ENCODE measurements at regions not wholly inside any gene's neighbourhood (a gene's known extent, or its start where the extent isn't known, plus 50 kb on each side); places are given as distances from the start of the nearest gene placed in this dataset.

GRCh38 chr6:126907996-126908395, 210.5 kb upstream of the RSPO3 start:
- H3K9ac ChIP-seq (ENCODE audit: low read depth, low read length, poor library complexity) = no peak overlapping the region
- no peak overlapping the region for H4K8ac ChIP-seq (ENCODE audit: low read depth, low read length)
- no CpG with 5 or more reads among the region's 5 CpGs for WGBS, 2 donors (ENCODE audit: extremely low coverage in 2 of 2, insufficient read length in 2 of 2, insufficient replicate concordance in 1 of 2)
- no peak overlapping the region for H3K4me3 ChIP-seq (ENCODE audit: low read length in 2 of 2)
- H3K27me3 ChIP-seq (ENCODE audit: control insufficient read depth in 3 of 3, insufficient read depth in 3 of 3, low read depth in 1 of 3, low read length in 3 of 3) = no peaks in the 10 kb centered on the region
- no peak overlapping the region for H3K14ac ChIP-seq (ENCODE audit: low read length)
- H3K23ac ChIP-seq (ENCODE audit: low read depth, low read length, poor library complexity) = no peak overlapping the region
- H2BK15ac ChIP-seq (ENCODE audit: low read length) = no peak overlapping the region
- H3K36me3 ChIP-seq (replicated peaks in 1 of 2; ENCODE audit: control insufficient read depth in 2 of 2, insufficient read depth in 2 of 2, low read length in 2 of 2) = no peaks in the 10 kb centered on the region
- H2AK5ac ChIP-seq (ENCODE audit: low read depth, low read length) = no peak overlapping the region
- no peak overlapping the region for H3K18ac ChIP-seq (ENCODE audit: low read length)
- H3K4ac ChIP-seq (ENCODE audit: low read length) = no peak overlapping the region
- no peaks in the 10 kb centered on the region for H3K79me1 ChIP-seq (ENCODE audit: low read depth, low read length)
- no peak overlapping the region for H2BK12ac ChIP-seq (ENCODE audit: low read length)
- no peak overlapping the region for H4K91ac ChIP-seq (ENCODE audit: low read depth, low read length, poor library complexity)
- H2AFZ ChIP-seq (ENCODE audit: low read length) = no peak overlapping the region
- no peak overlapping the region for H3K4me2 ChIP-seq (ENCODE audit: insufficient read depth, low read length, poor library complexity, severe bottlenecking)
- H3K9me3 ChIP-seq (replicated peaks in 1 of 2; ENCODE audit: control insufficient read depth in 2 of 2, insufficient read depth in 1 of 2, low read depth in 1 of 2, low read length in 2 of 2) = no peaks in the 10 kb centered on the region
- no peak overlapping the region for H2BK5ac ChIP-seq (ENCODE audit: low read length)
- DNase-seq (ENCODE audit: low spot score) = no peak
- H3K27ac ChIP-seq (replicated peaks; ENCODE audit: low read length) = no peak overlapping the region
- no peak overlapping the region for H2BK120ac ChIP-seq (ENCODE audit: low read depth, low read length)
- peaks cover 0 to 7% of the 10 kb centered on the region in 2 donors for H3K4me1 ChIP-seq (ENCODE audit: control insufficient read depth in 2 of 2, insufficient read depth in 1 of 2, low read depth in 1 of 2, low read length in 2 of 2)

- no peak overlapping the region for H2AFZ ChIP-seq (ENCODE audit: low read length)
- no peak overlapping the region for H2BK15ac ChIP-seq (ENCODE audit: low read length)
- no peak overlapping the region for H3K14ac ChIP-seq (ENCODE audit: low read length)
- no peak for DNase-seq (ENCODE audit: low spot score)
- no peaks in the 10 kb centered on the region for H3K9me3 ChIP-seq (replicated peaks in 1 of 2; ENCODE audit: control insufficient read depth in 2 of 2, insufficient read depth in 1 of 2, low read depth in 1 of 2, low read length in 2 of 2)
- H3K18ac ChIP-seq (ENCODE audit: low read length) = no peak overlapping the region
- no CpG with 5 or more reads among the region's 3 CpGs for WGBS, 2 donors (ENCODE audit: extremely low coverage in 2 of 2, insufficient read length in 2 of 2, insufficient replicate concordance in 1 of 2)
- H2BK12ac ChIP-seq (ENCODE audit: low read length) = no peak overlapping the region
- H3K27me3 ChIP-seq (ENCODE audit: control insufficient read depth in 3 of 3, insufficient read depth in 3 of 3, low read depth in 1 of 3, low read length in 3 of 3) = no peaks in the 10 kb centered on the region
- no peak overlapping the region for H3K23ac ChIP-seq (ENCODE audit: low read depth, low read length, poor library complexity)
- H3K4me1 ChIP-seq (ENCODE audit: control insufficient read depth in 2 of 2, insufficient read depth in 1 of 2, low read depth in 1 of 2, low read length in 2 of 2) = peaks cover 0 to 7% of the 10 kb centered on the region in 2 donors
- H3K9ac ChIP-seq (ENCODE audit: low read depth, low read length, poor library complexity) = no peak overlapping the region
- H3K27ac ChIP-seq (replicated peaks; ENCODE audit: low read length) = no peak overlapping the region
- no peak overlapping the region for H4K8ac ChIP-seq (ENCODE audit: low read depth, low read length)
- no peak overlapping the region for H4K91ac ChIP-seq (ENCODE audit: low read depth, low read length, poor library complexity)
- H3K79me1 ChIP-seq (ENCODE audit: low read depth, low read length) = no peaks in the 10 kb centered on the region
- no peak overlapping the region for H2BK120ac ChIP-seq (ENCODE audit: low read depth, low read length)
- H2AK5ac ChIP-seq (ENCODE audit: low read depth, low read length) = no peak overlapping the region
- H3K4me2 ChIP-seq (ENCODE audit: insufficient read depth, low read length, poor library complexity, severe bottlenecking) = no peak overlapping the region
- H3K4me3 ChIP-seq (ENCODE audit: low read length in 2 of 2) = no peak overlapping the region
- no peak overlapping the region for H3K4ac ChIP-seq (ENCODE audit: low read length)
- H3K36me3 ChIP-seq (replicated peaks in 1 of 2; ENCODE audit: control insufficient read depth in 2 of 2, insufficient read depth in 2 of 2, low read length in 2 of 2) = no peaks in the 10 kb centered on the region
- no peak overlapping the region for H2BK5ac ChIP-seq (ENCODE audit: low read length)
These were observed 209.0 kb upstream of the RSPO3 start for GRCh38 chr6:126909493-126909892.

DNA sequence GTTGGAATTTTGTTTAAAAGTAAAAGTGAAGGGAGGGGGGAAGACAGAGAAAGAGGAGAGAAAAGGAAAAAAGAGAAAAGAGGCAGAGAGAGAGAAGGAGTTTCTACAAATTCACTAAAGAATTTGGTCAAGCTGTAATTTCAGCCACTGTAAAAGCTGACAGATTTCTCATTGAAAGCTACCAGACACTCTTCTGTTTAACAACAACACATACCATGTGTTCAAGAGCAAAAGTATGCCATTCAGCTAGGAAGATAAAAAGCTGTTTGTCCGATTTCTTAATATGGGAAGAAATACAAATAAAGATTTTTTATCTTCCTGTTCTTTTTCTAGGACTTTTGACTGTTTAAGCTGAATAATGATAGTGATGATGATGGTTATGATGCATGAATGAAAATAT, 204.8 kb upstream of the RSPO3 start:
- H3K23ac ChIP-seq (ENCODE audit: low read depth, low read length, poor library complexity) = no peak overlapping the region
- no peak overlapping the region for H3K4me3 ChIP-seq (ENCODE audit: low read length in 2 of 2)
- no peak overlapping the region for H3K9ac ChIP-seq (ENCODE audit: low read depth, low read length, poor library complexity)
- no peak overlapping the region for H2BK5ac ChIP-seq (ENCODE audit: low read length)
- H2AK5ac ChIP-seq (ENCODE audit: low read depth, low read length) = no peak overlapping the region
- H2BK120ac ChIP-seq (ENCODE audit: low read depth, low read length) = no peak overlapping the region
- no CpG with 5 or more reads among the region's 1 CpG for WGBS, 2 donors (ENCODE audit: extremely low coverage in 2 of 2, insufficient read length in 2 of 2, insufficient replicate concordance in 1 of 2)
- H3K4me1 ChIP-seq (ENCODE audit: control insufficient read depth in 2 of 2, insufficient read depth in 1 of 2, low read depth in 1 of 2, low read length in 2 of 2) = no peaks in the 10 kb centered on the region
- no peak overlapping the region for H3K14ac ChIP-seq (ENCODE audit: low read length)
- H3K9me3 ChIP-seq (replicated peaks in 1 of 2; ENCODE audit: control insufficient read depth in 2 of 2, insufficient read depth in 1 of 2, low read depth in 1 of 2, low read length in 2 of 2) = no peaks in the 10 kb centered on the region
- H3K27me3 ChIP-seq (ENCODE audit: control insufficient read depth in 3 of 3, insufficient read depth in 3 of 3, low read depth in 1 of 3, low read length in 3 of 3) = no peaks in the 10 kb centered on the region
- H2BK12ac ChIP-seq (ENCODE audit: low read length) = no peak overlapping the region
- H3K27ac ChIP-seq (replicated peaks; ENCODE audit: low read length) = no peak overlapping the region
- H4K8ac ChIP-seq (ENCODE audit: low read depth, low read length) = no peak overlapping the region
- H3K36me3 ChIP-seq (replicated peaks in 1 of 2; ENCODE audit: control insufficient read depth in 2 of 2, insufficient read depth in 2 of 2, low read length in 2 of 2) = no peaks in the 10 kb centered on the region
- H3K79me1 ChIP-seq (ENCODE audit: low read depth, low read length) = no peaks in the 10 kb centered on the region
- H3K4ac ChIP-seq (ENCODE audit: low read length) = no peak overlapping the region
- H3K18ac ChIP-seq (ENCODE audit: low read length) = no peak overlapping the region
- H3K4me2 ChIP-seq (ENCODE audit: insufficient read depth, low read length, poor library complexity, severe bottlenecking) = no peak overlapping the region
- no peak overlapping the region for H2AFZ ChIP-seq (ENCODE audit: low read length)
- H2BK15ac ChIP-seq (ENCODE audit: low read length) = no peak overlapping the region
- no peak for DNase-seq (ENCODE audit: low spot score)
- no peak overlapping the region for H4K91ac ChIP-seq (ENCODE audit: low read depth, low read length, poor library complexity)

DNA sequence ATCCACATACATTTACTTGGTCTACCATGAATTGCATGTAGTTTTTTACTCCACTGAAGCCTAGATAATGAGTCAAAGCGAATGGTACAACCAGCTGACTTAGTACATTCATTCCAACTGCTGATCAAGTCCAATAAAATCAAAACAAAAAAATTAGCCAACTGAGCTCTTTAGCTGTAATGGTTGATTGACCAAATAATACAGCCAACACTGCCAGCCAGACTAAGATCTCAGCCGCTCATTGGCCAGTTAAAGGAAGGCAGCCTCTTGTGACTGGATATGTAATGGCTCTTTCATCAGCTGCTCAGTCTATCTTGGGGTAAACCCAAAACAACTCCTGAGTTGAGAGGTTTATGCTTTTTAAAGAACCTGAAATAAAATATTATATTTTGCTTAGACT, 204.3 kb upstream of the RSPO3 start:
- no peaks in the 10 kb centered on the region for H3K9me3 ChIP-seq (replicated peaks in 1 of 2; ENCODE audit: control insufficient read depth in 2 of 2, insufficient read depth in 1 of 2, low read depth in 1 of 2, low read length in 2 of 2)
- no peaks in the 10 kb centered on the region for H3K79me1 ChIP-seq (ENCODE audit: low read depth, low read length)
- no peak overlapping the region for H2AFZ ChIP-seq (ENCODE audit: low read length)
- H3K4me3 ChIP-seq (ENCODE audit: low read length in 2 of 2) = no peak overlapping the region
- H3K36me3 ChIP-seq (replicated peaks in 1 of 2; ENCODE audit: control insufficient read depth in 2 of 2, insufficient read depth in 2 of 2, low read length in 2 of 2) = no peaks in the 10 kb centered on the region
- no peak for DNase-seq (ENCODE audit: low spot score)
- H4K91ac ChIP-seq (ENCODE audit: low read depth, low read length, poor library complexity) = no peak overlapping the region
- no peak overlapping the region for H3K27ac ChIP-seq (replicated peaks; ENCODE audit: low read length)
- H3K4ac ChIP-seq (ENCODE audit: low read length) = no peak overlapping the region
- H3K4me2 ChIP-seq (ENCODE audit: insufficient read depth, low read length, poor library complexity, severe bottlenecking) = no peak overlapping the region
- H3K23ac ChIP-seq (ENCODE audit: low read depth, low read length, poor library complexity) = no peak overlapping the region
- H2AK5ac ChIP-seq (ENCODE audit: low read depth, low read length) = no peak overlapping the region
- H4K8ac ChIP-seq (ENCODE audit: low read depth, low read length) = no peak overlapping the region
- H3K18ac ChIP-seq (ENCODE audit: low read length) = no peak overlapping the region
- H2BK5ac ChIP-seq (ENCODE audit: low read length) = no peak overlapping the region
- H3K14ac ChIP-seq (ENCODE audit: low read length) = no peak overlapping the region
- H2BK15ac ChIP-seq (ENCODE audit: low read length) = no peak overlapping the region
- no peak overlapping the region for H3K9ac ChIP-seq (ENCODE audit: low read depth, low read length, poor library complexity)
- H2BK120ac ChIP-seq (ENCODE audit: low read depth, low read length) = no peak overlapping the region
- H3K27me3 ChIP-seq (ENCODE audit: control insufficient read depth in 3 of 3, insufficient read depth in 3 of 3, low read depth in 1 of 3, low read length in 3 of 3) = no peaks in the 10 kb centered on the region
- no peaks in the 10 kb centered on the region for H3K4me1 ChIP-seq (ENCODE audit: control insufficient read depth in 2 of 2, insufficient read depth in 1 of 2, low read depth in 1 of 2, low read length in 2 of 2)
- H2BK12ac ChIP-seq (ENCODE audit: low read length) = no peak overlapping the region
- no CpG with 5 or more reads among the region's 2 CpGs for WGBS, 2 donors (ENCODE audit: extremely low coverage in 2 of 2, insufficient read length in 2 of 2, insufficient replicate concordance in 1 of 2)

All from neuronal stem cell (in vitro differentiated cells).